ENCODE measurements at regions not wholly inside any gene's neighbourhood (a gene's known extent, or its start where the extent isn't known, plus 50 kb on each side); places are given as distances from the start of the nearest gene placed in this dataset.
A peak's percentile ranks its signal among the peaks of the same experiment; 100 is the strongest.
"Not testable (repeated sequence)": the region's sequence is repeated elsewhere in the genome, so short reads cannot be mapped to it uniquely, and the experiment has no call there.

DNA sequence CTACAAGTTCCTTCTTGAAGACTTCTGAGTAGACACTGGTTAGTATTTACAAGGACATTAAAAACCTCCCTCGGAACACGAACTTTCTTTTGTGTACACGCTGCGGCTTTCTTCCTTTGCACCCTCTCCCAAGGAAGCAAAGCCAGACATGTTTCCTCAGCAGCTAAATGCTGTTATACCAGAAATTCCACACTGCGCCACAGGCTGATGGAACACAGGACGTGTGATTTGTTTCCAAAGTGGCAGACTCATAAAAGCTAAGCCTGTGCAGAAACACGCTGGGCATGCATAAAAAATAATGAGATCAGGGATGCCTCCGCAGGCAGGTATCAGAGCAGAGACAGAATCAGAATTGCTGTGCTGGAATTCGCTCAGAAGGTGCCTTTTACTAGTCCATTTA is 73.0 kb upstream of the RGPD5 start:
- DNase-seq, result no peak

DNA sequence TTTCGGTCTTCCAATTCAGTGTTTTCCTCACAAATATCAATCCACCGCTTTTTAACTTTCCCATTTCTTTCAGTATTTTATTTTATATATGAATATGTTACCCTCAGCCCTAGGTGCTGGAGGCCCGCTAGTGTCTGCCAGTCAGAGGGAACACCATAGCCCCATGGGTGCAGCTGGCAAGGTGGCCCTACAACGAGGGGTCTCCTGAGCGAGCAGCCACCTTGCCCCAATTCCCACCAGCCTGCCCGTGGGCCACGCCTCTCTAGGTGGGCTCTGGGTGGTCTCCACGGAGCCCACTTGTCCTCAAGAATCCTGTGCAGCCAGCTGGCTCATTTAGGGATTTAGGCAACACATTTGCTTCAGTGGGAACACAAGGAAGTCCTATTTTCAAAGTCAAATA is 72.5 kb upstream of the RGPD5 start:
- DNase-seq, result no peak

DNA sequence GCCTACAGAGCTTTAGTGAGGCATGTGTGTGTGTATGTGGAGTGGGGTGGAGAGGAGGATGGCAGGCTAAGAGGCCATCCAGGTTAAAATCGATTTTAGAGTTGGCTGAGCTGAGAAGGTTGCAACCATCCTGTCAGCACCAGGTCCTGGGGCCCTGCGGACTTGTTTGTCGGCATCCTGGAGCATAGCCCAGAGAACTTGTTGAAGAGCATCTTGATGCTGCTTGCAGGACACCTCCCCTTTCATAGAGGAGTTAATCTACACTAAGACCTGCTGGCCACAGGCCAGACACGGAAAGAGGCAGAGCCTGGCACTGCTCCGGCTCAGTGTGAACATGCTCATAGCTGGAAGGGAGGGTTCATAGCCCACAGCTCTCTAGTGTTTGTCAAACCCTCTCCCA is 72.1 kb upstream of the RGPD5 start:
- DNase-seq, result no peak

DNA sequence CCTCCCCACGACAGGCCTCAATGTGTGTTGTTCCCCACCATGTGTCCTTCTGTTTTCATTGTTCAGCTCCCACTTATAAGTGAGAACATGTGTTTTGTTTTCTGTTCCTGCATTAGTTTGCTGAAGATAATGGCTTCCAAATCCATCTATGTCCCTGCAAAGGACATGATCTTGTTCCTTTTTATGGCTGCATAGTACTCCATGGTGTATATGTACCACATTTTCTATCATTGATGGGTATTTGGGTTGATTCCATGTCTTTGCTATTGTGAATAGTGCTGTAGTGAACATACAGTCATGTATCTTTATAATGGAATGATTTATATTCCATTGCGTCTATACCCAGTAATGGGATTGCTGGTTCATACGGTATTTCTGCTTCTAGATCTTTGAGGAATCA is 71.5 kb upstream of the RGPD5 start:
- DNase-seq, result not testable (repeated sequence)

DNA sequence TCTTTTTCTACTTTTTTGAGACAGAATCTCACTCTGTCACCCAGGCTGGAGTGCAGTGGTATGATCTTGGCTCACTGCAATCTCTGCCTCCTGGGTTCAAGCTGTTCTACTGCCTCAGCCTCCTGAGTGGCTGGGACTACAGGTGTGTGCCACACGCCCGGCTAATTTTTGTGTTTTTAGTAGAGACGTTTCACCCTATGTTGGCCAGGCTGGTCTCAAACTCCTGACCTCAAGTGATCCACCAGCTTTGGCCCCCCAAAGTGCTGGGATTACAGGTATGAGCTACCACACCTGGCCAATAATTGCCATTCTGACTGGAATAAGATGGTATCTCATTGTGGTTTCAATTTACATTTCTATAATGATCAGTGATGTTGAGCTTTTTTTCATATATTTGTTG is 71.0 kb upstream of the RGPD5 start:
- not testable (repeated sequence) for DNase-seq

DNA sequence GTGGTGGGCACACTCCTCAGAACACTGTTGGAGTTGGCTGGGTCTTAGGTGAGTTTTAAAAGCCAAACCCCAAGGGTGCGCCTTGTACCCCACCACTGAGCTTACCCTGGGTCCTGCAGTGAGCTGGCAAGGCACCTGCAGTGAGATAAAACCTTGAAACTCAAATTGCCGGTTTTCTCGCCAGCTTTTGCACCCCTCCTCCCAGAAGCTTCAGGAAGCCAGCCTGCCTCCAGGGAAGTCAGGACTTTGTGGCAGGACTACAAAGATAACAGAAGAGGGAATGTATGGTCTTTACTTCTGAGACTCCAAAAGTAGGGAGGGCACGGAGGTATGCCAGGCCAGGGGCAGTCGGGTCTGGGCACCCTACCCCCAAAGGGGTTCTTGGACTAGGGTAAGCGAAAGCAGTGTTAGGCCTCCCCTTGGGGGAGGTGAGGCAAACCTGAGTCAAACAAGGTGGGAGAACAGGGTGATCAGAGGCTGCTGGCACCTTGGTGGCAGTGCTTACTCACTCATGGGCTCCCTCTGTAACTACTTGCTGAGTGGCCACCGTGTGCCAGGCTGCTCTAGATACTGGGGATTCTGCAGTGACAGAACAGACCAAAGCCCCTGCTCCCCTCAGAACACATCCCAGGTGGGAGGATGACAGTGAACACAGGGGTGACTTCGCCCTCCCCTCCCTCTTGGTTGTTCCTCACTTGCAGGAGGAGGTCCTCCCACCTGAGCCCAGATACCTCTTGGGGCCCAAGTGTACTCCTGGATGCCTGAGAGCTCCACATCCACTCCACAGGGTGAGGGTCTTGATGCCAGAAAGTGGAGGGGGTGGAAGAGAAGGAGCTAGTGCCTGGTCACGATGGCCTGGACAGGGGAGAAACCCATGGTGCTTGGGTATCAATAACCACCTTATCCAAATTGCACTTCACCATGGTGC is 69.3 kb upstream of the RGPD5 start:
- no peak for DNase-seq

DNA sequence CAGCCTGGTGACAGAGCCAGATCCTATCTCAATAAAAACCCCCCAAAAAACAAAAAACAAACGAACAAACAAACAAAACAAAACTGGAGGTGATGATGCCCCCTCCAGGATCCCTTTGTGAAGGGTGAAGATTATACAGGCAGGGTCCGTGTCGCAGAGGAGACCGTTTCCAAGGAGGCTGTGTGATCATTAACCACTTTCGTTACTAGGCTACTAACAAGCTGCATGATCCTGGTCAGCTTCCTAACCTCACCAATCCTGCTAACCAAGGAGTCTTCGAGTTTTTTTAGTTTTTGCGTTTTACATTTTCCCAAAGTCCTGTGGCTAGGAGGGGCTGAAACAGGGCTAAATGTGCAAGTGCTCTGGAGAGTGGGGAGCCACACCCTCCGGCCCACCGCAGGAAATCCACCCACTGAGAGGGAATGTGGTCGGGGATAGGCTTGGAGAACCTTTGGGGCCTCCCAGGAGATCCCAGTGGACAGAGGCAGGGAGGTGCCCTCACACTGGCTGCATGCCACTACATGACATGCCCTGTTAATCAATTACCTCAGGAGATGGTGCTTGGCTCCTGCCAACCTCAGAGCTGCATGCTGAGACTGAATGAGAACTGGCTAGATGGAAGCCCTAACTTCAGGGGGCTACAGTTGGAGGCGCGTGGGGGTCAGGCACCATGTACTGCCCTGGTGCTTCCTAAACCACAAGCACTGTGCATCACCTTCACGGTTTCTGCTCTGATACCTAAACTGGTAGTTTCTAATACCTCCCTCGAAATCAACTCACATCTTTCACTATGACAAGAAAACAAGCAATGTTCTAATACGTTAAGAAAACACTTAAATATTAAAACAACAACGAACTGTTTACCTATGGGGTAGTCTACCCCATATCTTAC is 67.5 kb upstream of the RGPD5 start:
- no peak for DNase-seq

DNA sequence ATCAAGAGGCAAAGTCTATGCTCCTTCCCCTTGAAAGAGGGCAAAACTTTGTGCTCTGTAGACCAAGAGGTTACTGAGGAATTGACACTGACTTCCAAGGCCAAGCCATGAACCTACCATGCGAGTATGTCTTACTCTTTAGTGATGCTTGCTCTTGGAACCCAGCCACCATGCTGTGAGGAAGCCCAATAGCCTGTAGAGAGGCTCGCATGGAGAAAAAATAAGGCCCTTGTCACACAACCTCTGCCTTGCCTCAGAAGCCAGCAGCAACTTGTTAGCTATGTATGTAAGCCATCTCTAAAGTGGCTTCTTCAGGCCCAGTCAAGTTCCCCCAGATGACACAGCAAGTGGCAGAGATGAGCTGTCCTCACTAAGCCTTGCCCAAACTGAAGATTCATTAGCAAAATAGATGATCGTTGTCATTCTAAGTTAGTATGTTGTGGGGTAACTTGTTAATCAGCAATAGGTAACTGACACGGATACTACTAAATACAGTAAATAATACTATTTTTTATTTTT is 66.1 kb upstream of the RGPD5 start:
- no peak for DNase-seq

DNA sequence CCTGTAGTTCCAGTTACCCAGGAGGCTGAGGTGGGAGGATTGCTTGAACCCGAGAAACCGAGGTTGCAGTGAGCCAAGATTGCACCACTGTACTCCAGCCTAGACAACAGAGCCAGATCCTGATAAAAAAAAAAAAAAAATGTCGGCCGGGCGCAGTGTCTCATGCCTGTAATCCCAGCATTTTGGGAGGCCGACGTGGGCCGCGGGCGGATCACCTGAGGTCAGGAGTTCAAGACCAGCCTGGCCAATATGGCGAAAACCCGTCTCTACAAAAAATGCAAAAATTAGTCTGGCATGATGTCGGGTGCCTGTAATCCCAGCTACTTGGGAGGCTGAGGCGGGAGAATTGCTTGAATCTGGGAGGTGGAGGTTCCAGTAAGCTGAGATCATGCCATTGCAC is 60.4 kb upstream of the RGPD5 start:
- DNase-seq, result not testable (repeated sequence)

DNA sequence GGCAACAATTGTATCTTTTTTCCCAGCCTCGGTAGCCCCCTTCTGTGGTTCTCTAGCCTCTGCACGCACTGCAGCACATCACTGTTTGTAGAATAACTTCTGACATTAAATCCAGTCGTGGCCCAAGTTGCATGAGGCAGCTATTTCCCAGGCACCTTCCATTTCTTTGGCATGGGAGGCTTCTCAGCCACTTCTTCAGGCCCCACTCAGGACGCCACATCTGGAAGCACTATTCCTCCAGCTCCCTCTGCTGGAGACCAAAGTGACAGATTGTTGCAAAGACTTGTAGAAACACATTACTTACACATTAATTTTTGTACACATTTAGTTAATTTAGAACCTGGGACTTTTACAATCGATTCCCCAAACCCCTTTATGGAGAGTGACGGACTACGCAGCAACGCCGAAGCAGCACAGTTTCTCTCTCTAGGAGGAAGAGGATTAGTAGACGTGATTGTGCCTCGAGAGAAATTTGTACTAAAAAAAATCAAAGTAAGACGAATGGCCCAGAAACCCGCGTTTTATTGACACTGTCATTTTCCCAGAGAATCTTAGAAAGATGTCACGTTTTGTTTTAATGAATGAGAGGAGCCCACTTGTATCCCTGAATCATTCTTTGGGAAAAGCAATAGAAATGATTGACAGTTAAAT is 57.8 kb upstream of the RGPD5 start:
- peak; percentile 58 for DNase-seq
